PC-9 (cell line): ENCODE measurements at regions not wholly inside any gene's neighbourhood (a gene's known extent, or its start where the extent isn't known, plus 50 kb on each side); places are given as distances from the start of the nearest gene placed in this dataset.

ENCODE experiments used
- CTCF ChIP-seq: fragments of 200-600 bp; sonication (generic); conservative IDR thresholded peaks from 2 replicates; pipeline ENCODE4 v1.6.1; 2017; ENCODE audit warnings: mixed run types, antibody characterized with exemption, mild to moderate bottlenecking, moderate library complexity
- EZH2 ChIP-seq: fragments of 200-600 bp; sonication (generic); IDR thresholded peaks from 2 replicates; pipeline ENCODE4 v1.8.0; 2017; ENCODE audit warnings: antibody characterized with exemption, low read depth

DNA sequence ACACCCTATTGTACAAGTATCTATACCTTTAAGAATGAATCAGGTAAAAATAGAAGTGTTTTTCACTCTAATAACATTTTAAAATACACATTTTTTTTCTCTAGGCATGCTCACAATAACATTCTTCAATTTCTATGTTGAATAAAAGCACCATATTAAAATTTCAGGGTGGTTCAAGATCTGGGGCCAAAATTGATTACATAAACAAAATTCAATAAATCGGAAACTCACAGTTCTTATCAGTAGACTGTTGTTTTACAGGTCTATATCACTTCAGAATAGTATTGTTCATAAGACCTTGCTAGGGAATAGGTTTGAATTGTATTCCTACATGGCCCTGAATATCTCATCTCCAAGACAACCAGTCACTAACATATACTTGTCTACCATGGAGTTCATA lies 634.0 kb downstream of the SPOCK3 start:
- TF ChIP-seq EZH2 (no peak), CTCF (no peak)
